NB4 (cell line): ENCODE measurements at regions not wholly inside any gene's neighbourhood (a gene's known extent, or its start where the extent isn't known, plus 50 kb on each side); places are given as distances from the start of the nearest gene placed in this dataset.

Experiments used
- CTCF ChIP-seq: IDR thresholded peaks from one replicate; pipeline ENCODE4 v1.5.1; 2012; ENCODE audit warnings: low read depth, low read length
- POLR2A ChIP-seq: IDR thresholded peaks from 2 replicates; pipeline ENCODE4 v1.6.1; 2011; ENCODE audit warnings: mild to moderate bottlenecking; ENCODE audit not compliant: insufficient read length; ENCODE audit errors: extremely low read depth

GRCh38 chr14:34374998-34375740 is 86.9 kb downstream of the SPTSSA start:
- no peak for TF ChIP-seq CTCF
- no peak for TF ChIP-seq POLR2A
